HepG2 (cell line): ENCODE measurements at regions not wholly inside any gene's neighbourhood (a gene's known extent, or its start where the extent isn't known, plus 50 kb on each side); places are given as distances from the start of the nearest gene placed in this dataset.

ENCODE experiments used
- CBFB ChIP-seq: sonication (generic); formaldehyde crosslinking; IDR thresholded peaks from 2 replicates; pipeline ENCODE4 v1.4.0; 2020; ENCODE audit warnings: missing genetic modification reagents
- CEBPB ChIP-seq: IDR thresholded peaks from 2 replicates; pipeline ENCODE4 v1.6.1; 2011; ENCODE audit warnings: low read depth, low read length, improper control_type of control experiment, borderline replicate concordance
- HIVEP1 ChIP-seq: sonication (generic); formaldehyde crosslinking; IDR thresholded peaks from 2 replicates; pipeline ENCODE4 v1.4.0; 2020; ENCODE audit warnings: mild to moderate bottlenecking, missing genetic modification reagents
- IRF2 ChIP-seq: IDR thresholded peaks from 2 replicates; pipeline ENCODE4 v1.6.1; 2018; ENCODE audit warnings: missing genetic modification reagents, missing compliant biosample characterization
- ISX ChIP-seq: sonication (generic); formaldehyde crosslinking; conservative IDR thresholded peaks from 2 replicates; pipeline ENCODE4 v1.5.0; 2020; ENCODE audit warnings: missing genetic modification reagents
- NR2F6 ChIP-seq, 2 experiments: IDR thresholded peaks; 2 replicates each; pipeline ENCODE4 v1.6.1; 2016; ENCODE audit warnings: antibody characterized with exemption in 1 of 2, mild to moderate bottlenecking in 1 of 2
- ZNF280B ChIP-seq: sonication (generic); formaldehyde crosslinking; IDR thresholded peaks from 2 replicates; pipeline ENCODE4 v1.5.0; 2020; ENCODE audit warnings: missing genetic modification reagents, mild to moderate bottlenecking, borderline replicate concordance
- ZNF333 ChIP-seq: sonication (generic); formaldehyde crosslinking; IDR thresholded peaks from 2 replicates; pipeline ENCODE4 v1.4.0; 2020; ENCODE audit warnings: mild to moderate bottlenecking, missing genetic modification reagents, borderline replicate concordance
- ZNF619 ChIP-seq: sonication (generic); formaldehyde crosslinking; IDR thresholded peaks from 2 replicates; pipeline ENCODE4 v1.4.0; 2020; ENCODE audit warnings: mild to moderate bottlenecking, missing genetic modification reagents
- ZNF687 ChIP-seq: sonication (generic); formaldehyde crosslinking; IDR thresholded peaks from 2 replicates; pipeline ENCODE4 v1.5.1; 2020; ENCODE audit warnings: mild to moderate bottlenecking, missing genetic modification reagents, moderate library complexity
- ZNF878 ChIP-seq: sonication (generic); formaldehyde crosslinking; IDR thresholded peaks from 2 replicates; pipeline ENCODE4 v1.8.1; 2023; ENCODE audit warnings: mild to moderate bottlenecking, missing genetic modification reagents, moderate library complexity

GRCh38 chr2:234690569-234691213, 193.8 kb upstream of the ARL4C start (continued):
- TF ChIP-seq ZNF687 (CRISPR knock-in tag) (peak; percentile 77; the same call in 1 of the 2 replicates), ZNF280B (CRISPR knock-in tag) (0 out of 2 replicates have a peak, but pooled peaks have one; percentile 39), ZNF333 (CRISPR knock-in tag) (0 out of 2 replicates have a peak, but pooled peaks have one; percentile 59), HIVEP1 (CRISPR knock-in tag) (0 out of 2 replicates have a peak, but pooled peaks have one; percentile 65), NR2F6 (IDR thresholded peaks at IDR 0.05) (no peak), NR2F6 (CRISPR knock-in tag; IDR thresholded peaks at IDR 0.05) (0 out of 2 replicates have a peak, but pooled peaks have one; percentile 4), IRF2 (CRISPR knock-in tag) (0 out of 2 replicates have a peak, but pooled peaks have one; percentile 14), ZNF878 (CRISPR knock-in tag) (no peak), ZNF619 (CRISPR knock-in tag) (no peak), CEBPB (peak; percentile 40; the same call in 1 of the 2 replicates), CBFB (CRISPR knock-in tag) (0 out of 2 replicates have a peak, but pooled peaks have one; percentile 33), ISX (no peak)
- TF ChIP-seq, all 625 proteins: peak for 68
